COLO668 (cell line): ENCODE measurements at regions not wholly inside any gene's neighbourhood (a gene's known extent, or its start where the extent isn't known, plus 50 kb on each side); places are given as distances from the start of the nearest gene placed in this dataset.
"Not testable (repeated sequence)": the region's sequence is repeated elsewhere in the genome, so short reads cannot be mapped to it uniquely, and the experiment has no call there.

Experiments used
- DNase-seq: peaks from one replicate; lab custom pipeline; 2025; ENCODE audit not compliant: unreplicated experiment; lab: John Stamatoyannopoulos, UW

GRCh38 chr3:137111497-137111896 is 153.7 kb downstream of the IL20RB start:
- DNase-seq = no peak

- no peak for DNase-seq
These were observed 158.8 kb downstream of the IL20RB start for GRCh38 chr3:137116619-137117018.

- DNase-seq = peak; percentile 24
These were observed 164.0 kb downstream of the IL20RB start for GRCh38 chr3:137121704-137122314.

- no peak for DNase-seq
These were observed 173.3 kb downstream of the IL20RB start for GRCh38 chr3:137131081-137131480.

- no peak for DNase-seq
These were observed 176.6 kb downstream of the IL20RB start for GRCh38 chr3:137134431-137134830.

GRCh38 chr3:137148406-137148805 is 190.6 kb downstream of the IL20RB start:
- DNase-seq = no peak

GRCh38 chr3:137148917-137149316 is 191.1 kb downstream of the IL20RB start:
- DNase-seq = no peak

GRCh38 chr3:137150825-137151224 is 193.0 kb downstream of the IL20RB start:
- DNase-seq = no peak

GRCh38 chr3:137153046-137153445 is 195.3 kb downstream of the IL20RB start:
- peak; percentile 1 for DNase-seq

- no peak for DNase-seq
These were observed 205.6 kb downstream of the IL20RB start for GRCh38 chr3:137163241-137163871.

- no peak for DNase-seq
These were observed 206.2 kb downstream of the IL20RB start for GRCh38 chr3:137163958-137164357.

GRCh38 chr3:137165117-137165806 is 207.5 kb downstream of the IL20RB start:
- no peak for DNase-seq

- DNase-seq = no peak
These were observed 214.2 kb downstream of the IL20RB start for GRCh38 chr3:137171834-137172603.

- no peak for DNase-seq
These were observed 214.9 kb downstream of the IL20RB start for GRCh38 chr3:137172728-137173127.

GRCh38 chr3:137174514-137174913 is 216.7 kb downstream of the IL20RB start:
- DNase-seq = no peak

- DNase-seq = no peak
These were observed 222.4 kb downstream of the IL20RB start for GRCh38 chr3:137180220-137180619.

- DNase-seq = no peak
These were observed 233.5 kb downstream of the IL20RB start for GRCh38 chr3:137191133-137191923.

- DNase-seq = no peak
These were observed 234.2 kb downstream of the IL20RB start for GRCh38 chr3:137191951-137192350.

GRCh38 chr3:137194301-137194700 is 236.5 kb downstream of the IL20RB start:
- DNase-seq = no peak

GRCh38 chr3:137198374-137198773 is 240.6 kb downstream of the IL20RB start:
- not testable (repeated sequence) for DNase-seq

- no peak for DNase-seq
These were observed 241.9 kb downstream of the IL20RB start for GRCh38 chr3:137199678-137200077.
